GM18502 (cell line): ENCODE measurements at regions not wholly inside any gene's neighbourhood (a gene's known extent, or its start where the extent isn't known, plus 50 kb on each side); places are given as distances from the start of the nearest gene placed in this dataset.

Source experiments
- ATAC-seq: cut with Tn5 transposase; IDR thresholded peaks from one replicate; pipeline ENCODE4 v1.9.1; 2021; ENCODE audit warnings: mild to moderate bottlenecking; ENCODE audit not compliant: unreplicated experiment, poor library complexity

- no peak for ATAC-seq
Measured at GRCh38 chr13:67299072-67299635, 69.0 kb upstream of the PCDH9 start.

GRCh38 chr13:67298297-67298696 is 68.2 kb upstream of the PCDH9 start:
- ATAC-seq = no peak

- ATAC-seq = no peak
Measured at GRCh38 chr13:67296511-67296910, 66.4 kb upstream of the PCDH9 start.

- ATAC-seq = no peak
Measured at GRCh38 chr13:67292886-67293285, 62.8 kb upstream of the PCDH9 start.

GRCh38 chr13:67285611-67286010 is 55.5 kb upstream of the PCDH9 start:
- no peak for ATAC-seq

- no peak for ATAC-seq
Measured at GRCh38 chr13:67283637-67284036, 53.5 kb upstream of the PCDH9 start.

GRCh38 chr13:67281466-67281865 is 51.3 kb upstream of the PCDH9 start:
- ATAC-seq = no peak
